Colonic mucosa (tissue), 4 donors: ENCODE measurements at regions not wholly inside any gene's neighbourhood (a gene's known extent, or its start where the extent isn't known, plus 50 kb on each side); places are given as distances from the start of the nearest gene placed in this dataset.

Source experiments
- DNase-seq: peaks from one replicate; pipeline ENCODE4 v3.0.0-alpha.2; 2020
- H3K27ac ChIP-seq: fragments of 200-600 bp; one replicate; pipeline ENCODE4 v1.8.0; 2021
- H3K27me3 ChIP-seq: fragments of 200-600 bp; one replicate; pipeline ENCODE4 v1.8.0; 2021
- H3K36me3 ChIP-seq: fragments of 200-600 bp; one replicate; pipeline ENCODE4 v1.8.0; 2021
- H3K4me1 ChIP-seq: fragments of 200-600 bp; one replicate; pipeline ENCODE4 v1.8.0; 2021; ENCODE audit warnings: mild to moderate bottlenecking
- H3K4me3 ChIP-seq: fragments of 200-600 bp; one replicate; pipeline ENCODE4 v1.8.0; 2021
- H3K9ac ChIP-seq, 2 donors: one replicate each; pipeline ENCODE4 v1.7.0; 2013; ENCODE audit warnings: control low read depth in 2 of 2, low read depth in 2 of 2, low read length in 2 of 2
- H3K9me3 ChIP-seq: fragments of 200-600 bp; one replicate; pipeline ENCODE4 v1.8.0; 2021
- CTCF ChIP-seq: fragments of 200-600 bp; IDR thresholded peaks from one replicate; pipeline ENCODE4 v1.8.0; 2022; ENCODE audit warnings: antibody characterized with exemption, mild to moderate bottlenecking
- intact Hi-C: fragments of 100-400 bp; cut with DNase I; formaldehyde crosslinking; loops from one replicate; pipeline ENCODE4 v1.14.1; 2022
- donor health status: healthy.
- donor health status: DM: no; HTN: no; CAD: no.
- donor health status: DM: no; HTN: no; CAD: no.

GRCh38 chr5:173719731-173720082 lies 103.3 kb upstream of the BOD1 start:
- no peak for TF ChIP-seq CTCF
- no peaks in the 10 kb centered on the region for H3K9me3 ChIP-seq
- no peak overlapping the region for H3K9ac ChIP-seq
- H3K4me3 ChIP-seq: no peak overlapping the region
- no peaks in the 10 kb centered on the region for H3K27me3 ChIP-seq
- H3K4me1 ChIP-seq: no peaks in the 10 kb centered on the region
- DNase-seq: no peak
- intact Hi-C loops: no loop called here
- no peaks in the 10 kb centered on the region for H3K36me3 ChIP-seq
- H3K27ac ChIP-seq: no peak overlapping the region

- Histone ChIP-seq H3K27me3 (no peaks in the 10 kb centered on the region), H3K4me1 (no peaks in the 10 kb centered on the region), H3K27ac (no peak overlapping the region), H3K4me3 (no peak overlapping the region), H3K9ac (no peak overlapping the region), H3K9me3 (no peaks in the 10 kb centered on the region), H3K36me3 (no peaks in the 10 kb centered on the region)
- intact Hi-C loops: no loop called here
- DNase-seq: no peak
- no peak for TF ChIP-seq CTCF
These were observed 104.0 kb upstream of the BOD1 start for GRCh38 chr5:173720286-173720952.

- TF ChIP-seq CTCF: no peak
- intact Hi-C loops: no loop called here
- Histone ChIP-seq H3K9me3 (no peaks in the 10 kb centered on the region), H3K27me3 (no peaks in the 10 kb centered on the region), H3K27ac (no peak overlapping the region), H3K4me1 (no peaks in the 10 kb centered on the region), H3K4me3 (no peak overlapping the region), H3K36me3 (no peaks in the 10 kb centered on the region), H3K9ac (no peak overlapping the region)
- no peak for DNase-seq
These were observed 104.6 kb upstream of the BOD1 start for GRCh38 chr5:173720953-173721600.

- no peaks in the 10 kb centered on the region for H3K4me1 ChIP-seq
- no peaks in the 10 kb centered on the region for H3K9me3 ChIP-seq
- H3K36me3 ChIP-seq: no peaks in the 10 kb centered on the region
- intact Hi-C loops: no loop called here
- no peak overlapping the region for H3K4me3 ChIP-seq
- no peak overlapping the region for H3K9ac ChIP-seq
- H3K27ac ChIP-seq: no peak overlapping the region
- DNase-seq: no peak
- H3K27me3 ChIP-seq: no peaks in the 10 kb centered on the region
- TF ChIP-seq CTCF: no peak
These were observed 105.3 kb upstream of the BOD1 start for GRCh38 chr5:173721601-173722232.

- TF ChIP-seq CTCF: no peak
- Histone ChIP-seq H3K4me1 (no peaks in the 10 kb centered on the region), H3K27ac (no peak overlapping the region), H3K27me3 (no peaks in the 10 kb centered on the region), H3K9ac (no peak overlapping the region), H3K9me3 (no peaks in the 10 kb centered on the region), H3K36me3 (no peaks in the 10 kb centered on the region), H3K4me3 (no peak overlapping the region)
- DNase-seq: no peak
- intact Hi-C loops: no loop called here
These were observed 110.6 kb upstream of the BOD1 start for GRCh38 chr5:173726846-173727557.
